ENCODE measurements at regions not wholly inside any gene's neighbourhood (a gene's known extent, or its start where the extent isn't known, plus 50 kb on each side); places are given as distances from the start of the nearest gene placed in this dataset.

DNA sequence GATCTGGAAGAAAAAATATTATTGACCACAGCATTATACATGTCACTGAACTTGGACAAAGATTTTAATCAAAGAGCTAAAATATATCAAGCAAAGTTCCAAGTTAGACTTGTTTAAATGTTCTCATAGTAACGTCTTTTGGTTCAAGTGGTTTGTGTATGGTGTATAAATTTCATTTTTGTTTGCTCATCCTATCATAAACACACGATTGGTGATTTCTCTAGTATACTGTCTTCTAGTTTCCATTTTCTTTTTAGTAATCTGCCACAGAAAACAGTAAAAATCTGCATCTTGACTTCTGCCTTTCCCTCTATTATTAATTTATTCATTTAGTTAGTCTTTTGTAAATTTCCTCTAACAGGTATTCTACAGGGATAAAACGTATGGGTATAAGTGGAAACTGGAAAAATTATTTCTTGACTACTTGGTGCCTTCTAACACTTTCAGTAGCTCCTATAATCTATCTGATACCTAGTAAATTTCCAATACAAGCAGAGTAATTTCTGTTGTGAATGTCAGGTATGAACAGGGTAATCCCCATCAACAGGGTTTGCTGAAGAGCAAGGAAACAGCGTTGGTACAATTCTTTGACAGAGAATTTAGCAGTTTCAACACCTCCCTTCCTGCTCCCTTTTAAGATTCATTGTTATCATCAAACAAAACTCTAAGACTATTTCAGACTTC, 268.0 kb downstream of the PTPRC start:
- no peak overlapping the region for H3K27ac Mint-ChIP-seq
- H3K4me3 Mint-ChIP-seq = no peak overlapping the region
- peaks cover 0 to 4% (median 4%) of the 10 kb centered on the region in 3 donors for H3K4me1 Mint-ChIP-seq
- H3K9me3 Mint-ChIP-seq = no peaks in the 10 kb centered on the region
- H3K27me3 Mint-ChIP-seq = peaks cover 4% of the 10 kb centered on the region
- H3K36me3 Mint-ChIP-seq = no peaks in the 10 kb centered on the region

DNA sequence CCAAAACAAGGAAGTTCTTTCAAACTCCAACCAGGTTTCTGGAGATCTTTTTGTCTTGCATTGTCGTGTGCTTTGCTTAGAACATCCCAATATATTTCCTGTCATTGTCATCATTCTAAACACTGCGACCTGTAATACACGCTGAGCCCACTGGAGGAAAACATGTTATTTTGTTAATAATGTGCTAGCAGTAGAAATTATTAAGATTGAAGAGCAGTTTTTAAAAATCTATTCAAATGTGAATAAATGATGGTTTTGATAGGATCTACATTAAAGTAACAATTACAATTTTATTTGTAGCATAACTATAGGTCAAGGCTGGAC, 268.5 kb downstream of the PTPRC start:
- H3K4me3 Mint-ChIP-seq = no peak overlapping the region

DNA sequence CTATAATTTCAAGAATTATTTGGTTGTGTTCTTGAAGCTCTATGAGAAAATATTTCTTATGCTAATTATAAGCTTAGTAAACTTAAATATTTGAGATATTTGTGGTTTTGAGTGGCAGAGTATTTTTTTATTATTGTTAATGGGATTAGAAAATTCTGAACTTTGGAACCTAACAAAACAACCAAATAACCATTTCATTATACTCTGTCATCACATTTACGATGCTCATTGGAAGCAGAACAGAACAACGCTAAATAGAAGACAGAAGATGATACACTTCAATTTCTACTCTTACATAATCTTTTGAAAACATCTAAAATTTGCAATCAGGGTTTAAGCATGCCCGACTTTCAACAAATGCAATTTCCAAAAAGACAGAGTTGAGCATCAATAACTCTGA, 270.2 kb downstream of the PTPRC start:
- H3K9me3 Mint-ChIP-seq = no peaks in the 10 kb centered on the region
- no peaks in the 10 kb centered on the region for H3K36me3 Mint-ChIP-seq
- H3K4me3 Mint-ChIP-seq = no peak overlapping the region
- peaks cover 0 to 4% (median under 1%) of the 10 kb centered on the region in 3 donors for H3K4me1 Mint-ChIP-seq
- H3K27me3 Mint-ChIP-seq = peaks cover 4% of the 10 kb centered on the region
- H3K27ac Mint-ChIP-seq = no peak overlapping the region

More for the DNA sequence above, 268.5 kb downstream of the PTPRC start:
- H3K27me3 Mint-ChIP-seq = peaks cover 4% of the 10 kb centered on the region
- no peaks in the 10 kb centered on the region for H3K9me3 Mint-ChIP-seq
- H3K36me3 Mint-ChIP-seq = no peaks in the 10 kb centered on the region
- H3K4me1 Mint-ChIP-seq = peaks cover 0 to 4% (median 4%) of the 10 kb centered on the region in 3 donors
- H3K27ac Mint-ChIP-seq = no peak overlapping the region

DNA sequence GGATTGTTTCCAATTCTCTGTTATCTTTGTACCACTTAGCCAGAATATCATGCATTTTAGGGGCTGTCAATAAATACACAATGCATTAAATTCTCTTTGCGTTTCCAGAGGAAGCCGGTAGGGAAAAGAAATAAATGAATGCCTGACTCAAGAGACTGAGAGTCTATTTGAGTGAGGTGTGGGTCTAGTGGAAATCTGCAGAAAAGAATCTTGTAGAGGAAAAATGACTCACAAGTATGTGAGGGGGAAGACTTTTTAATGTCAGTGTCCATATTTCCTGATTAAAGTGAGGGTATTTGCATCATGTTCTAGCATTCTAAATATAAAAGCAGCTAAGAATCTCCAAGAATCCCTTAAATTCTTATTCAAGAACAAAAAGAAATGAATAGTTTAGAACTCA, 271.1 kb downstream of the PTPRC start:
- H3K9me3 Mint-ChIP-seq = no peaks in the 10 kb centered on the region
- H3K27ac Mint-ChIP-seq = no peak overlapping the region
- H3K36me3 Mint-ChIP-seq = no peaks in the 10 kb centered on the region
- peaks cover 4% of the 10 kb centered on the region for H3K27me3 Mint-ChIP-seq
- H3K4me1 Mint-ChIP-seq = peaks cover 0 to 4% (median 0%) of the 10 kb centered on the region in 3 donors
- H3K4me3 Mint-ChIP-seq = no peak overlapping the region

DNA sequence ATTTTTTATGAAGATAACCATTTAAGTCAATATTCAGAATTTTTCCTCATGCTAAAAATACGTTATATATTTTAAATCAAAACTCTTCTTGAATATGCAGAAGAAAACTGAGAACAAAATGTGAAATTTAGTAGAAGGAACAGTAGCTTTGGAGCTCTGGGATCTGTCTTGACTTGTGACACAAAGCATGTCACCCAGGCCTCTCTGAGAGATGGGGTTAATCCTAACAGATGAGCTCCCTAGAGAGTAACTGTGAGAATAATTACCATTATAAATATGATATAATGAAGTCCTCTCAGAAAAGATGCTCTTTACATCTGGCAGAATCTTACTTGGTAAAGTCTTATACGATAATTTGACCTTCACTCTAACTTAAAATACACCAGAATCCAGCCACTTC, 272.0 kb downstream of the PTPRC start:
- Mint-ChIP-seq H3K4me1 (peaks cover 0 to 4% (median 0%) of the 10 kb centered on the region in 3 donors), H3K4me3 (no peak overlapping the region), H3K27ac (no peak overlapping the region), H3K36me3 (no peaks in the 10 kb centered on the region), H3K27me3 (peaks cover 4% of the 10 kb centered on the region), H3K9me3 (no peaks in the 10 kb centered on the region)

DNA sequence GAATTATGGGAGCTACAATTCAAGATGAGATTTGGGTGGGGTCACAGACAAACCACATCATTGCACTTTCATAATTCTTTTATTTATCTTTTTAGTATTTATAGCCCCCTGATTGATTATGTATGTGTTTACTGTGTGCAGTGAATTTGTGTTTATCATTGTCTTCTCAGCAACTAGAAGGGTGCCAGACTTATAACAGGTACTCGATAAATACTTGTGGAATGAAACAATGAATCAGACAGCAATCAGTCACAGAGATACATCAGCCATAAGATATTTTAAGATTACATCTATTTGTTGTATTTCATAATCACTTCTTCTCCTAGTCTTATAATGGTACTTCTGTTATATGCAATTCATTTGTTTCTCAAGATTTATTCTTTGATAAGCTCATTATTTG, 273.2 kb downstream of the PTPRC start:
- Mint-ChIP-seq H3K27me3 (peaks cover 4% of the 10 kb centered on the region), H3K36me3 (no peaks in the 10 kb centered on the region), H3K9me3 (no peaks in the 10 kb centered on the region), H3K4me1 (peaks cover 0 to under 1% (median 0%) of the 10 kb centered on the region in 3 donors), H3K27ac (no peak overlapping the region), H3K4me3 (no peak overlapping the region)

DNA sequence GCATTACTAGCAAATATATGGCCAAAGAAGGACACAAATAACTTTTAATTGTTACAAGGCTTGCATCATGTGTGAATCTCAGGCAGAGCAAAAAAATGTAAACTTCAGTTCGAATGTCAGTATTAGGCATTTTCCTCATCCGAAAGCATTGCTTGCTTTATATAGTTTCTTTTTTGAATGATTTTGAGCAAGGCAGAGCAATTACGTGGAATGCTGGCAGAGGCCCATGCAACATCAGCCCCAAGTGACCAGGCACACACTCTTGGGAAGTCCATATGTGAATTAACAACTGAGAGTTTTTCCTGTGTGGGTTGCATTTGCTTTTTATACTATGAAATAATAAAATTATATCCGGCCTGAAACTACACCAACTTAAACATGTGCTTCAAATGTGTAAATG, 274.8 kb downstream of the PTPRC start:
- no peak overlapping the region for H3K4me3 Mint-ChIP-seq
- H3K9me3 Mint-ChIP-seq = no peaks in the 10 kb centered on the region
- no peak overlapping the region for H3K27ac Mint-ChIP-seq
- H3K27me3 Mint-ChIP-seq = peaks cover 2% of the 10 kb centered on the region
- H3K4me1 Mint-ChIP-seq = no peaks in the 10 kb centered on the region
- H3K36me3 Mint-ChIP-seq = no peaks in the 10 kb centered on the region

DNA sequence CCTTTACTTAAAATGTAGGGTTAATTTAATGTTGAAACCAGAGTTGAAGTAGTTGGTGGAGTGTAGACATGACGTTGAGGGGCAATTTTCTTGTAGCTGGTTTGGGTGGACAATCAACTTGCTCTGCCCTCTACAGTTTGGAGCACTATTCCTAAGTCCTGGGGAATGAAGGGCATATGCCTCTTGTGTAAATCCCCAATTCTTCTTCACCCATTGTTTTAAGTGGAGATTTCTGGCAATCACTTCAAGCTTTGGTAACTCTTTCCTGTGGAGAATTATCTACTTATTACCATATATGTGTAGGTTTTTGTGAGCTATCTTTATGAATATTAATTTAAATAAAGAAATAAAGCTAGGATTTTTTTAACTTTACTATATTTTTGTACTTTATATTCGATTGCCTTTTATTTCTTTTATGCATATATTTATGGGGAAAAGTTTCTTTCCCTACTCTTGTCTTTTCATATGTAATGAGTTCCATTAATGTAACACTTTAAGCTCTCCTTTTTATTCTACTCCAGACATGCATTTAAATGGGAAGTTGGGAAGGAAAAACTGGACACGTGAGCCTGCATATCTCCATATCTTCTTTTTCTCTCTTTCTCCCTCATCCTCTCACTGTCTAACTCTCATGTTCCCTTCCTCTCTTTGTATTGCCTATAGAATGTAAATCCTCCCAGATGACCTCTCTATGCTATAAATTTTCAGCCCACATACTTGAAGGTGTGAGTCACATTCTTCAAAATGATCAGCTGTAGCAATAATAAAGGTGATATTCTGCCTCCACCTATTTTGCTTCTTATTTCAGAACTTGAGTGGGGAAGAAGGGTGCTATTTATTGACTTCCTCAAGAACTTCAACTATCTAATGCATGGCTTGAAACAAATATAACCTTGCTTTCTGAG, 276.7 kb downstream of the PTPRC start:
- Mint-ChIP-seq H3K36me3 (no peaks in the 10 kb centered on the region), H3K27me3 (no peaks in the 10 kb centered on the region), H3K4me3 (no peak overlapping the region), H3K27ac (no peak overlapping the region), H3K4me1 (peaks cover 9 to 13% (median 13%) of the 10 kb centered on the region in 3 donors), H3K9me3 (no peaks in the 10 kb centered on the region)

DNA sequence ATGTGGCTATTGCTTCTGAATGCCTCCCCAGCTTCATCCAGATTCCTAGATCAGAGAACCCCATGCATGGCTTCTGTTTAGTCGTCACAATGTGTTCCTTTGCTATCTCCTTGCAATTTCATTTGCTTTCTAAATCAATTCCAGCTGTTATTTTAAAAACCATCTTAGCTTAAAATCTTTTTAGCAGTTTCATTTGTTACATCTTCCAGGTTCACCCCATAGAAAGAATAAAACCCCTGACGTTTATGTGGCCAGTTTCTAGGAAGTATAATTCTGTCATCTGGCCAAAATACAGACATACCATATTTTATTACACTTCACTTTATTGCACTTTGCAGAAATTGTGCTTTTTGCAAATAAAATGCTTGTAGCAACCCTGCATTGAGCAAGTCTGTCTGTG, 278.4 kb downstream of the PTPRC start:
- no peak overlapping the region for H3K27ac Mint-ChIP-seq
- peaks cover 9 to 17% (median 13%) of the 10 kb centered on the region in 3 donors for H3K4me1 Mint-ChIP-seq
- H3K36me3 Mint-ChIP-seq = no peaks in the 10 kb centered on the region
- no peaks in the 10 kb centered on the region for H3K9me3 Mint-ChIP-seq
- no peak overlapping the region for H3K4me3 Mint-ChIP-seq
- H3K27me3 Mint-ChIP-seq = no peaks in the 10 kb centered on the region

DNA sequence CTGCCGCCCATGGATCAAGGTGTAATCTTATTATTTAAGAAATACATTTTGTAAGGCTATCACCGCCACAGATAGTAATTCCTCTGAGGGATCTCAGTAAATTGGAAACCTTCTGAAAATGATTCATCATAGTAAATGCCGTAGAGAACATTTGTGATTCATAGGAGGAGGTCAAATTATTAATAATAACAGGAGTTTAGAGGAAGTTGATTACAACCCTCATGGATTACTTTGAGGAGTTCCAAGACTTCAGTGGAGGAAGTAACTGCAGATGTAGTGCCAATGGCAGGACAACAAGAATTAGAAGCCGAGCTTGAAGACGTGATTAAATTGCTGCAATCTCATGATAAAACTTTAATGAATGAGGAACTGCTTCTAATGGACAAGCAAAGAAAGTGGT, 280.1 kb downstream of the PTPRC start:
- H3K4me3 Mint-ChIP-seq = no peak overlapping the region
- H3K4me1 Mint-ChIP-seq = peaks cover 16 to 22% (median 21%) of the 10 kb centered on the region in 3 donors
- no peaks in the 10 kb centered on the region for H3K27me3 Mint-ChIP-seq
- H3K36me3 Mint-ChIP-seq = no peaks in the 10 kb centered on the region
- H3K27ac Mint-ChIP-seq = no peak overlapping the region
- H3K9me3 Mint-ChIP-seq = peaks cover 0 to 2% (median 0%) of the 10 kb centered on the region in 3 donors

DNA sequence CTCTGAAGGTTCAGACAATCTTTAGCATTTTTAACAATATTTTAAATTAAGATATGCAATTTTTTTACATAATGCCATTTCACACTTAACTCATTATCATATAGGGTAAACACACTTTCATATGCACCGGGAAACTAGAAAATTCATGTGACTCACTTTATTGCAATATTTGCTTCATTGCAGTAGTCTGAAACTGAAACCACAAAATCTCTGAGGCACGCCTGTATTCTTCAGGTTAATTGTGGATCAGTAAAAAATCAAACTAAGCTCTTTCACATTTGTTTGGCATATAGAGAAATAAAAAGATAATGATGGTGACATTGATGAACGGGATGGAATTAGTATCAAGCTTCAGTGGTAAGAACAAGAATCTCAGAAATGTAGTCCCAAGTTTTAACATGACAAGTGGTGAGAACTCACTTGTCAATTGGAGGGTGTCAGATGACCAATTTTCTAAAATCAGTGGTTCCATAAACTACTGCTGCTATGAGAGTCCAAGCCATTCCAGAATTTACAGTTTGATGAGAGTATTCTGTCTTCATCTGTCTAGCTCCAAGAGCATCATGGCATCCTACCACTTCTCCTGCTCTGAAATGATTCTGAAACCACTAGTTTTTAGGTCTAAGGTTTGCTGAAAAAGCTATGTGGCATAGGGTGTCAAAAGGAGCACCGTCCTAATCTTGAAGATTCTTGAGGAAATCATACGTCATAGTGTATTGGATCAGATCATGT, 281.0 kb downstream of the PTPRC start:
- peak overlapping the region in 2 of 4 donors; percentile 27 to 84 for H3K4me3 Mint-ChIP-seq

DNA sequence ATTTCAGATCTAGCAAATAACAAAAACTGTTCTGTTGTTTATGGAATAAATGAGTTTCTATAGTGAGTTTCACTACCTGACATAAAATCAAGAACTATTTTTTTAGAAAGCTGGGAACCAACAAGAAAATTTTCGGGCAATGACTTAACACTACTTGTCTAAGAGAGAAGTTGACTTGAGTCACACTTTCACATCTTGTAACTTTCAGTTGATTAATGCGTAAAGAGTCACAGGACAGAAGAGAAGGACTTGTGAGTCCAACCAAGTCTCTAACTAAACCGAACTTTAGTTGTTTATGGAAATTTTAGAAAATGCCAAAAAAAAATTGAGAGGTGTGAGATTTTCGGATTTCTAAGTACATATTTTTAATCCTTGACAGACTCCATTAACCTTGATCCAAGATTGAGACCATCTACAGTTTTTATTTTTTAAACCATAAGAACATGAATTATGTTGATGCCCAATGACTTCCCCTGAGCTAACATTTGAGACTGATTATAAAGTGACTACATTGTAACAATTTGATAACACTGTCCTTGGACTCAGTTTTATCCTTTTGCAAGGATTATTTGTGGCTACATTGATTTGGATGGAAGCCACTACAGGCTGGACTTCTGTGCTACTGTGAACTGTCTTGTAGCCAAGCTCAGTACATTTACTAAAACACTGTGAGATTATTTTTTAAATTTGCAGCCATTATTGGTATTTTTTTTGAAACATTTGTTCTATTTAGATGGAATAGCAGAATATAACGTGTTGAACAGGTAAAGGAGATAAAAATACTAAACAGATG, 284.0 kb downstream of the PTPRC start:
- Mint-ChIP-seq H3K4me1 (peaks cover 21 to 22% (median 21%) of the 10 kb centered on the region in 3 donors), H3K27ac (no peak overlapping the region), H3K9me3 (peaks cover 0 to 2% (median 0%) of the 10 kb centered on the region in 3 donors), H3K27me3 (no peaks in the 10 kb centered on the region), H3K36me3 (peaks cover 3% of the 10 kb centered on the region), H3K4me3 (peak overlapping the region in 1 of 4 donors; percentile 10)

More for the DNA sequence above, 281.0 kb downstream of the PTPRC start:
- H3K4me1 Mint-ChIP-seq = peaks cover 16 to 22% (median 21%) of the 10 kb centered on the region in 3 donors
- H3K9me3 Mint-ChIP-seq = peaks cover 0 to 2% (median 0%) of the 10 kb centered on the region in 3 donors
- H3K27me3 Mint-ChIP-seq = no peaks in the 10 kb centered on the region
- no peaks in the 10 kb centered on the region for H3K36me3 Mint-ChIP-seq
- H3K27ac Mint-ChIP-seq = peak overlapping the region in 1 of 3 donors; percentile 6

DNA sequence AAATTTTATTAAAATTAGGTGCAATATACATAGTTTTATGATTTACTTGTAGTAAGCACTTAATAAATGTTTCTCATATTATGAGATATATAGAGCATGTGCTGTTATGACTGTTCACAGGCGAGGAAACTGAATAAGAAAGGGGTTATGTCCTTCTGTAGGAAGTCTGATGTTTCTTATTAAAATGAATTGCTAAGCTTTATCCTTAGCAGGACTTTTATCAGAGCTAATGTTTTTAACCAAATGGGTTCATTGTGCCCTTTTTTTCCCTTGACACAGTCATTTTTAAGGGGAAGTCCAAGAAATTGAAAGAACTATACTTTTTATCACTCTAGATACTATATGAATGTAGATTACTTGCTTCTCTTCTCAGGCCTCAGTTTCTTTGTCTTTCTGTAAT, 285.2 kb downstream of the PTPRC start:
- peaks cover 0 to 2% (median 0%) of the 10 kb centered on the region in 3 donors for H3K9me3 Mint-ChIP-seq
- no peak overlapping the region for H3K27ac Mint-ChIP-seq
- H3K4me3 Mint-ChIP-seq = no peak overlapping the region
- peaks cover 18 to 20% (median 19%) of the 10 kb centered on the region in 3 donors for H3K4me1 Mint-ChIP-seq
- peaks cover 3% of the 10 kb centered on the region for H3K36me3 Mint-ChIP-seq
- H3K27me3 Mint-ChIP-seq = no peaks in the 10 kb centered on the region

DNA sequence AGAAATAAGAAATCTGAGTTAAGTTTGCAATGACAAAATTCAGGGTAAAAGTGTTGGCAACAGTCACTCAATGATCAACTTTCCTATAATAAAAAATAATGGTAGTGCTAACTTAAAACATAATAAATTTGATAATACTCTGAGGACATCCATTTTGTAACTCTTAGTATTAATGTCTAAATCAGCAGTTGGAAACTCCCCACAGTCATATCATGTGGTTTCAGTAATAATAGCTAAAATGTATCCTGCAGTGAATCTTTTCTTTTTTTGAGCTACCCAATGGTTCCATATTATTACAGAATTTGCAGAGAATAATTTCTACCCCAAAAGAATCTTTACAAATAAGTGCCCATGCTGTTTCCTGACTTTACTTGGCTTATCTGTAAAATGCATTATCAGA, 286.7 kb downstream of the PTPRC start:
- H3K27me3 Mint-ChIP-seq = peaks cover 8% of the 10 kb centered on the region
- no peak overlapping the region for H3K27ac Mint-ChIP-seq
- peaks cover 3% of the 10 kb centered on the region for H3K36me3 Mint-ChIP-seq
- H3K4me1 Mint-ChIP-seq = peaks cover 10 to 17% (median 15%) of the 10 kb centered on the region in 3 donors
- H3K4me3 Mint-ChIP-seq = no peak overlapping the region
- peaks cover 0 to 2% (median 0%) of the 10 kb centered on the region in 3 donors for H3K9me3 Mint-ChIP-seq

Measured in IgD-negative memory B cell (primary cell).